OCI-LY3 (cell line): ENCODE measurements at regions not wholly inside any gene's neighbourhood (a gene's known extent, or its start where the extent isn't known, plus 50 kb on each side); places are given as distances from the start of the nearest gene placed in this dataset.

Source experiments
- CTCF ChIP-seq: fragments of 200-600, 300-600 bp; sonication (generic); IDR thresholded peaks from 2 replicates; pipeline ENCODE4 v1.5.1; 2014; ENCODE audit warnings: antibody characterized with exemption, low read length, low read depth
- EZH2phosphoT487 ChIP-seq: fragments of 200-600 bp; shearing (Covaris generic); IDR thresholded peaks from 2 replicates; pipeline ENCODE4 v1.6.1; 2018; ENCODE audit warnings: antibody characterized with exemption, mixed run types, low read depth

- TF ChIP-seq CTCF (no peak), EZH2phosphoT487 (no peak)
Measured at GRCh38 chr10:9814285-9814864, 1203.3 kb upstream of the CELF2 start.
